ENCODE measurements at regions not wholly inside any gene's neighbourhood (a gene's known extent, or its start where the extent isn't known, plus 50 kb on each side); places are given as distances from the start of the nearest gene placed in this dataset.

DNA sequence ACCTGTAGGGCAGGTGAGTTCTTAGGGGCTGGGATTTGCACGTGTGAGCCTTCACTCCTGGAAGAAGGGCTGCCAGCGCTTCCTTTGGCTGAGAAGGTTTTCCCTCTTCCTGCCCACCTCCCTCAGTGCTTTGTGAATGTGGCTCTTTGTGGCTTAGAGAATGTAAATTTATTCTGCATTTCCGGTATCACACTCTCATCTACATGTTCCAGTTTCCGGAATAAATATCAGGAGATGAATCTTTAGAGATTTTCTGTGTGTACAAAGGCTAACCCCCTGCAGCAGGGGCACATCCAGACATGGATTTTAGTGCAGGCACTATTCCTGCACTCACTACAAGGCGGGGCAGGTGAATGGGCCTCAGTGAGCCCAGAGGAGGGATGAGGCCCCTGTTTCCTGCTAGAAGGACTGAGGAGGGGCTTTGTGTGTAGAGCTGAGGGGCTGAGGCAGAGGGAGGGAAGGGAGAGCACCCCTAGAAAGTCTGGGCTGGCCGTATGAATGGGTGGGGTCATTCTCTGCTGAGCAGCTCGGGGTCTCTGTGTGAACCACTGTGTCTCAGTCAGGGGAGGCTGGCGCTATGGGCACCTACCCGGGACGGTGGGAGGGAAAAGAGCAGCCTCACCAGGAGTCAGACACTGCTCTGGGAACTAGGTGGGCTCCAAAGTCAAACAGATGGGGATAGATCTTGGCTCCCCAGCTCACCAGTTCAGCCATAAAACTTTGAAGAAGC is 207.5 kb downstream of the MATN1 start:
- Mint-ChIP-seq H3K36me3 (ENCODE audit: insufficient read depth, unreplicated experiment) (no peaks in the 10 kb centered on the region), H3K27me3 (ENCODE audit: insufficient read depth, unreplicated experiment) (peaks cover 5% of the 10 kb centered on the region), H3K9me3 (ENCODE audit: unreplicated experiment) (no peaks in the 10 kb centered on the region), H3K27ac (ENCODE audit: unreplicated experiment) (no peak overlapping the region), H3K4me1 (ENCODE audit: low read depth, unreplicated experiment) (no peaks in the 10 kb centered on the region), H3K4me3 (ENCODE audit: unreplicated experiment) (no peak overlapping the region)
- TF ChIP-seq, protein P1, sequence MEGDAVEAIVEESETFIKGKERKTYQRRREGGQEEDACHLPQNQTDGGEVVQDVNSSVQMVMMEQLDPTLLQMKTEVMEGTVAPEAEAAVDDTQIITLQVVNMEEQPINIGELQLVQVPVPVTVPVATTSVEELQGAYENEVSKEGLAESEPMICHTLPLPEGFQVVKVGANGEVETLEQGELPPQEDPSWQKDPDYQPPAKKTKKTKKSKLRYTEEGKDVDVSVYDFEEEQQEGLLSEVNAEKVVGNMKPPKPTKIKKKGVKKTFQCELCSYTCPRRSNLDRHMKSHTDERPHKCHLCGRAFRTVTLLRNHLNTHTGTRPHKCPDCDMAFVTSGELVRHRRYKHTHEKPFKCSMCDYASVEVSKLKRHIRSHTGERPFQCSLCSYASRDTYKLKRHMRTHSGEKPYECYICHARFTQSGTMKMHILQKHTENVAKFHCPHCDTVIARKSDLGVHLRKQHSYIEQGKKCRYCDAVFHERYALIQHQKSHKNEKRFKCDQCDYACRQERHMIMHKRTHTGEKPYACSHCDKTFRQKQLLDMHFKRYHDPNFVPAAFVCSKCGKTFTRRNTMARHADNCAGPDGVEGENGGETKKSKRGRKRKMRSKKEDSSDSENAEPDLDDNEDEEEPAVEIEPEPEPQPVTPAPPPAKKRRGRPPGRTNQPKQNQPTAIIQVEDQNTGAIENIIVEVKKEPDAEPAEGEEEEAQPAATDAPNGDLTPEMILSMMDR (IDR thresholded peaks at IDR 0.05; ENCODE audit: insufficient read depth in 1 of 2, low read depth in 1 of 2, low read length in 1 of 2, severe bottlenecking in 1 of 2, unreplicated experiment in 1 of 2), result no peak
- CTCF ChIA-PET, result no interaction called here
- no peaks in the 10 kb centered on the region for H3K36me3 ChIP-seq (ENCODE audit: control insufficient read depth, insufficient read depth, low read length)
- H3K4me3 ChIP-seq (ENCODE audit: low read depth, low read length), result no peak overlapping the region
- no peaks in the 10 kb centered on the region for H3K27me3 ChIP-seq (replicated peaks; ENCODE audit: control insufficient read depth, insufficient read depth, low read length)
- BruUV-seq (replicated peaks), result no TSS peak
- no peak for DNase-seq
- no peaks in the 10 kb centered on the region for H3K4me1 ChIP-seq
- intact Hi-C loops (cut with micrococcal nuclease; ENCODE audit: unreplicated experiment), result no loop called here
- POLR2A ChIA-PET, result no interaction called here
- H3K9me3 ChIP-seq, result no peaks in the 10 kb centered on the region

DNA sequence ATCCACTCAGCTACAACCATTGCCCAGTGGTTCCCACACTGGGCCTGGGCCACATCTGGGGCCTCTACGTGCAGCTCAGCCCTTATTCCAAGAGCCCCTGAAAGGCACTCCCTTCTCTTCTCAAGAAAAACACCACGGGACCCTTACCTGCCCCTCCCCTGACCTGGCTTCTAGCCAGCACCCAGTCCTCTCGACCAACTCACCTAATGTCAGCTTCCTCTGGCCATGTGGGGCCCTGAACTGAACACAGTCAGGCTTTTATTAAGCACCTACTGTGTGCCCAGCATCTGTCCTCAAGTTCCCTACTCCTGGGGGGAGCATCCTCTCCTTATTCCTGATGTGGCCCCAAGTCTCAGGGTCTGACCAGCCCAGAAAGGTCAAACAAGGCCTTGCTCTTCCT is 208.4 kb downstream of the MATN1 start:
- Mint-ChIP-seq H3K27me3 (ENCODE audit: insufficient read depth, unreplicated experiment) (peaks cover 5% of the 10 kb centered on the region), H3K36me3 (ENCODE audit: insufficient read depth, unreplicated experiment) (no peaks in the 10 kb centered on the region), H3K27ac (ENCODE audit: unreplicated experiment) (no peak overlapping the region), H3K9me3 (ENCODE audit: unreplicated experiment) (no peaks in the 10 kb centered on the region), H3K4me3 (ENCODE audit: unreplicated experiment) (no peak overlapping the region), H3K4me1 (ENCODE audit: low read depth, unreplicated experiment) (no peaks in the 10 kb centered on the region)
- intact Hi-C loops (cut with micrococcal nuclease; ENCODE audit: unreplicated experiment), result no loop called here
- no peak overlapping the region for H3K4me3 ChIP-seq (ENCODE audit: low read depth, low read length)
- ChIA-PET POLR2A (no interaction called here), CTCF (no interaction called here)
- H3K36me3 ChIP-seq (ENCODE audit: control insufficient read depth, insufficient read depth, low read length), result no peaks in the 10 kb centered on the region
- no peaks in the 10 kb centered on the region for H3K27me3 ChIP-seq (replicated peaks; ENCODE audit: control insufficient read depth, insufficient read depth, low read length)
- BruUV-seq (replicated peaks), result no TSS peak
- H3K9me3 ChIP-seq, result no peaks in the 10 kb centered on the region
- TF ChIP-seq, protein P1 (IDR thresholded peaks at IDR 0.05; ENCODE audit: insufficient read depth in 1 of 2, low read depth in 1 of 2, low read length in 1 of 2, severe bottlenecking in 1 of 2, unreplicated experiment in 1 of 2), result no peak
- no peaks in the 10 kb centered on the region for H3K4me1 ChIP-seq
- no peak for DNase-seq

DNA sequence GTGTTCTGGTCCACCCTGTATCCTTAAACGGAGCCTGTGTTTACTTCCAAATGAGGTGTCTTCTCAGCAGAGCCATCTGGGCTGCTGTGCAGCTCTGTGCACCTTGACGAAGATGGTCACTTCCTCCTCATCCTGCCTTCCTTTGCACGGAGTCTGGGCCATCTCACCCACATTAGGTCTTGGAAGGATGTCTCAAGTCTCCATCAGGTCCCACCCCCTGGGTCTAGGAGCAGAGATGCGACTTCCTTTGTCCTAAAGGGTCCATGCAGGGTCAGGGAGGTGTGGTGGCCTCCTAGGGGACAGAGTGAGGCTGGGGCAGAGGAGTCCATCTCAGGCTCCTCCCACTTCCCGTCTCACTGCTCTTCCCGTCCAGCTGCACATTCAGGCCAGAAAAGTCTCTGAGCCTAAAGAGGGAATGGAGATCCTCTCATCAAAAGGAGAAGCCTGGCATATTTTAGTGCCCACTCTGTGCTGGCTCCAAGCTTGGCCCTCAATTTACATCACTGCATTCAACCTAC is 209.2 kb downstream of the MATN1 start:
- Histone ChIP-seq H3K4me1 (no peaks in the 10 kb centered on the region), H3K9me3 (no peaks in the 10 kb centered on the region), H3K36me3 (ENCODE audit: control insufficient read depth, insufficient read depth, low read length) (no peaks in the 10 kb centered on the region), H3K27me3 (replicated peaks; ENCODE audit: control insufficient read depth, insufficient read depth, low read length) (no peaks in the 10 kb centered on the region), H3K4me3 (ENCODE audit: low read depth, low read length) (no peak overlapping the region)
- CTCF ChIA-PET, result no interaction called here
- H3K27ac Mint-ChIP-seq (ENCODE audit: unreplicated experiment), result no peak overlapping the region
- POLR2A ChIA-PET, result no interaction called here
- no peaks in the 10 kb centered on the region for H3K36me3 Mint-ChIP-seq (ENCODE audit: insufficient read depth, unreplicated experiment)
- H3K27me3 Mint-ChIP-seq (ENCODE audit: insufficient read depth, unreplicated experiment), result peaks cover 6% of the 10 kb centered on the region
- TF ChIP-seq, protein P1 (IDR thresholded peaks at IDR 0.05; ENCODE audit: insufficient read depth in 1 of 2, low read depth in 1 of 2, low read length in 1 of 2, severe bottlenecking in 1 of 2, unreplicated experiment in 1 of 2), result no peak
- no peaks in the 10 kb centered on the region for H3K9me3 Mint-ChIP-seq (ENCODE audit: unreplicated experiment)
- no peaks in the 10 kb centered on the region for H3K4me1 Mint-ChIP-seq (ENCODE audit: low read depth, unreplicated experiment)
- intact Hi-C loops (cut with micrococcal nuclease; ENCODE audit: unreplicated experiment), result no loop called here
- H3K4me3 Mint-ChIP-seq (ENCODE audit: unreplicated experiment), result no peak overlapping the region
- no peak for DNase-seq
- no TSS peak for BruUV-seq (replicated peaks)
